Transverse colon (tissue), 3 donors: ENCODE measurements at regions not wholly inside any gene's neighbourhood (a gene's known extent, or its start where the extent isn't known, plus 50 kb on each side); places are given as distances from the start of the nearest gene placed in this dataset.

Experiments
- POLR2A ChIP-seq: fragments of 450-650 bp; IDR thresholded peaks from one replicate; pipeline ENCODE4 v1.6.1; 2016; ENCODE audit warnings: antibody characterized with exemption, mild to moderate bottlenecking, moderate library complexity
- TF ChIP-seq, protein P1 (sequence below), 5 experiments: fragments of 200-600 bp in 3 of 5; fragments of 450-650 bp in 2 of 5; sonication (generic) in 3 of 5; IDR thresholded peaks; 1 replicate in 2 of 5; 2 replicates in 3 of 5; pipeline ENCODE4 v1.5.1; 2016 to 2017; ENCODE audit warnings: antibody characterized with exemption in 5 of 5, inconsistent platforms in 3 of 5, mild to moderate bottlenecking in 2 of 5, moderate library complexity in 1 of 5

DNA sequence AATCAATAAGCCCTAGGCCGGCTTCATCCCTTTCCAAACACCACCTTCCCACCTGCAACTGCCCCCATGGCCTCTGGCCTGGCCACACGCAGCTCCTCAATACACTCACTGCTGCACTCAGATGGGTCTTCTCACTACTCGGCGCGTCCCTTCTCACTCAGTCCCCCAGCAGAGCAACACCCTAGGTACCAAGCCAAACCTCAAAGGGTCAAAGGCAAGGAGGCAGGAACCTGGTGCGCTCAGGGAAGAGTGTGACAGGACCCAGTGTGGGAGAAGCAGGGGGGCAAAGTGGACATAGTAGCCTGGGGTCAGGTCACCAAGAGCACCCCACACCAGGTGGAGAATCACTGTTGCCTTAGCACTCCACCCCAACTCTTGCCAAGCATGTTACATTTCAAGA is 90.6 kb downstream of the TTC32 start:
- TF ChIP-seq, protein P1, sequence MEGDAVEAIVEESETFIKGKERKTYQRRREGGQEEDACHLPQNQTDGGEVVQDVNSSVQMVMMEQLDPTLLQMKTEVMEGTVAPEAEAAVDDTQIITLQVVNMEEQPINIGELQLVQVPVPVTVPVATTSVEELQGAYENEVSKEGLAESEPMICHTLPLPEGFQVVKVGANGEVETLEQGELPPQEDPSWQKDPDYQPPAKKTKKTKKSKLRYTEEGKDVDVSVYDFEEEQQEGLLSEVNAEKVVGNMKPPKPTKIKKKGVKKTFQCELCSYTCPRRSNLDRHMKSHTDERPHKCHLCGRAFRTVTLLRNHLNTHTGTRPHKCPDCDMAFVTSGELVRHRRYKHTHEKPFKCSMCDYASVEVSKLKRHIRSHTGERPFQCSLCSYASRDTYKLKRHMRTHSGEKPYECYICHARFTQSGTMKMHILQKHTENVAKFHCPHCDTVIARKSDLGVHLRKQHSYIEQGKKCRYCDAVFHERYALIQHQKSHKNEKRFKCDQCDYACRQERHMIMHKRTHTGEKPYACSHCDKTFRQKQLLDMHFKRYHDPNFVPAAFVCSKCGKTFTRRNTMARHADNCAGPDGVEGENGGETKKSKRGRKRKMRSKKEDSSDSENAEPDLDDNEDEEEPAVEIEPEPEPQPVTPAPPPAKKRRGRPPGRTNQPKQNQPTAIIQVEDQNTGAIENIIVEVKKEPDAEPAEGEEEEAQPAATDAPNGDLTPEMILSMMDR (IDR thresholded peaks at IDR 0.05), result no peak
- TF ChIP-seq POLR2A, result no peak
